GM12874 (cell line): ENCODE measurements at regions not wholly inside any gene's neighbourhood (a gene's known extent, or its start where the extent isn't known, plus 50 kb on each side); places are given as distances from the start of the nearest gene placed in this dataset.

ENCODE experiments used
- TF ChIP-seq, protein P1 (sequence below): IDR thresholded peaks from 2 replicates; pipeline ENCODE4 v1.5.1; 2011; ENCODE audit warnings: low read depth, mild to moderate bottlenecking, control low read depth, low read length, moderate library complexity; ENCODE audit not compliant: insufficient read depth

DNA sequence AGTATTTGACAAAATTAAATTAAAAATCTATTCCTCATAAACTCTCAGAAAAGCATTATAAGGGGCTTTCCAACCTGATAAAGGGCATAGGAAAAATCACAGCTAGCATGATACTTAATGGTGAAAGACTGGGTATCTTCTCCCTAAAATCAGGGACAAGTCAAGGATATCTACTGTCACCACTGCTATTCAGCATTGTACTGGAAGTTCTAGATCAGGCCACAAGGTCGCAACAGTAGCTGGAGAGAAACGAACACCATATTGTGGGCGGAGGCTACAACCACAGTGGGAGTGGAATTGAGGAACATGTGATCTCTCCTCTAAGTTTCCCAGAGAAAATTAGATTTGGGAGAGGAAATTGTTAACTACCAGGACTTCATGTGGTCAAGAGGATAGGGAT, 70.0 kb upstream of the NAMPT start:
- TF ChIP-seq, protein P1, sequence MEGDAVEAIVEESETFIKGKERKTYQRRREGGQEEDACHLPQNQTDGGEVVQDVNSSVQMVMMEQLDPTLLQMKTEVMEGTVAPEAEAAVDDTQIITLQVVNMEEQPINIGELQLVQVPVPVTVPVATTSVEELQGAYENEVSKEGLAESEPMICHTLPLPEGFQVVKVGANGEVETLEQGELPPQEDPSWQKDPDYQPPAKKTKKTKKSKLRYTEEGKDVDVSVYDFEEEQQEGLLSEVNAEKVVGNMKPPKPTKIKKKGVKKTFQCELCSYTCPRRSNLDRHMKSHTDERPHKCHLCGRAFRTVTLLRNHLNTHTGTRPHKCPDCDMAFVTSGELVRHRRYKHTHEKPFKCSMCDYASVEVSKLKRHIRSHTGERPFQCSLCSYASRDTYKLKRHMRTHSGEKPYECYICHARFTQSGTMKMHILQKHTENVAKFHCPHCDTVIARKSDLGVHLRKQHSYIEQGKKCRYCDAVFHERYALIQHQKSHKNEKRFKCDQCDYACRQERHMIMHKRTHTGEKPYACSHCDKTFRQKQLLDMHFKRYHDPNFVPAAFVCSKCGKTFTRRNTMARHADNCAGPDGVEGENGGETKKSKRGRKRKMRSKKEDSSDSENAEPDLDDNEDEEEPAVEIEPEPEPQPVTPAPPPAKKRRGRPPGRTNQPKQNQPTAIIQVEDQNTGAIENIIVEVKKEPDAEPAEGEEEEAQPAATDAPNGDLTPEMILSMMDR = no peak

DNA sequence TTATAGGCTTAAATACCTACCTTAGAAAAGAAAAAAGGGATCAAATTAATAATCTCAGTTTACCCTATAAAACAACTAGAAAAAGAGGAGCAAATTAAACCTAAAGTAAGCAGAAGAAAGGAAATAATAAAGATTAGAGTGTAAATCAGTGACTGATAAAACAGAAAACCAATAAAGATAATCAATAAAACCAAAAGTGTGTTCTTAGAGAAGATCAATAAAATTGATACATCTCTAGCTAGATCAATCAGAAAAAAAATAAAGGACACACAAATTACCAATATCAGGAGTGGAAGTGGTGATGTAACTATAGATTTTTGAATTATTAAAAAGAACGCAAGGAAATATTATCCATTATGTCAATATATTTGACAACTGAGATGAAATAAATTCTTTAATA, 69.2 kb upstream of the NAMPT start:
- TF ChIP-seq, protein P1 = no peak

DNA sequence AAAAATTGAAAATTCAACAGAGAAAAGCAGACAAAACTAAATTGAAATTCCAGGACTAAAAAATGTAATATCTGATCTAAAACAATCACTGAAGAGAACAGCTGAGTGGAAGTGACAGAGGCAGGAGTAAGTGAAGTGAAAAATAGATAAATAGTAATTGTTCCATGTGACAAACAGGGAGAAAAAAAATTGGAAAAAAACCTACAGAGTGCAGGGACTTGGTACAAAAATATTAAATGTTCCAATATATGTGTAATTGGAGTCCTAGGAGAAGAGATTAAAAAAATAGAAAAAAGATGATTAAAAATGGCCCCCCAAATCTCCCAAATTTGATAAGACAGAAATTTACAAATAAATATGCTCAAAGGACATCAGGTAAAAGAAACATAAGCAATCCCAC, 63.4 kb upstream of the NAMPT start:
- TF ChIP-seq, protein P1 = no peak

DNA sequence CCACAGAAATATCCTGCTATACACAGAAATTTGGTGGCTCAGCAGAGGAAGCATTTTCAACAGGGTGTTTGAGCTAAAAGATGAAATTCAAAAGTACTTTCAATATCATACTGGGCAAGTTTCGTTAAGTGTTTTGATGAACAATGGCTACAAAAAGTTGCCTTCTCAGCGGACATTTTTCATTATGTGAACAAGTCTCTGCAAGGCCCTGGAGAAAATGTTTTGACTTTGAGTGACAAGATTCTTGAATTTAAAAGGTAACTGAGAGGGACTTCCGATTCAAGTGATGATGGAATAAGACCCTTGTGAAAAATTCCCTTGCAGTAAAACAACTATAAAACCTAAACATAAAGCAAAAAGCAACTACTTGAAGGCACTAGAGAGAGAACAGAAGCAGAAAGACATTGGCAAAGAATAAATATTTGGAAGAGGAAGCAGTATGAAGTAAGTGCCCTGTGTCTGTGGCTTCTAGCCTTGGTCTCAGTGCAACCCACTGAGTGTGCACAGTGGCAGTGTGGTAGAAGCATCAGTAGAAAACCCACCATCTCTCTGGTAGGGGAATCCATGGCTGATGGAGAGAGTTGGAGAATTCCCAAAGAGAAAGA, 62.5 kb upstream of the NAMPT start:
- TF ChIP-seq, protein P1 = no peak

DNA sequence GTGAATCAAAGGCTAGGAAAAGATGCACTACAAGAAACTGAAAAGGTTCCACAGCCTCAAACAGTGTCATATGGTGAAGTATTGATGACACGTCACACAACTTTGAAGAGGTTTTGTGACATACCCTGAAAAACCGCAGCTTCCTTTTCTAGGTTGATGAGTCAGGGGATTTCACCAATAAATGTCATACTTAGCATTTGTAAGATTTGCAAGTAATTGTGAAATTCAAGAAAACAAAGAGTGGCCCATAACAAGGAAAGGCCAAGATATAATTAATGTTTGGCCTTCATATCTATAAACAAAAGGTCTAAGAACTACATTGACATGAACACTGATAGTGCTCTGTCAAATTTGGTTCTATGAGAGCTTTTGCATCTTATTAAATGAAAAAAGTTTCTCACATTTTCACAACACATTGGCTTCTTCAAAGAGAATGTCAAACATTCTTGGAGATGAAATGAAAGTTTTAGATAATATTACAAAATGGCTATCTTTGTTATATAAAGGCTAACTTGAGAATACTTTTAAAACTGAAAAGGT, 62.0 kb upstream of the NAMPT start:
- TF ChIP-seq, protein P1 = no peak

DNA sequence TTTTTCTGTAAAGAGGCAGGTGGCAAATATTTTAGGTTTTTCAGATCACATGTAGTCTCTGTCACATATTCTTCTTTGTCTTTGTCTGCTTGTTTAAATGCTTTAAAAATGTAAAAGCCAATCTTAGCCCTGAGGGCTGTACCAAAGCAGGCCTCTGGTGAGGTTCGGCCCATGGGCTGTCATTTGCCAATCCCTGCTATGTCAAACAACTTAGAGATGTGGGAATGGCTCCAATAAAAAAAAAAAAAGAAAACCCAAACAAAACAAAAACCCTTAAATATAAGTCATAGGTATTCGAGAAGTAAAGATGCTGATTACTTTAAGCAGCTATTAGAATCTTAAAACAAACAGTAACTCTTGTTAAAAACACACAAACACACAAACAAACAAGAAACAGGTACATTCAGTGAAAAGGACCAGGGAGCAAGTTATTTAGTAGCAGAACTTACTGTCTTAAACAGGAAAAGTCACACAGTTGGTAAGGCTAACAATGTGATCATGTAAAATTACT, 61.4 kb upstream of the NAMPT start:
- TF ChIP-seq, protein P1 = no peak

DNA sequence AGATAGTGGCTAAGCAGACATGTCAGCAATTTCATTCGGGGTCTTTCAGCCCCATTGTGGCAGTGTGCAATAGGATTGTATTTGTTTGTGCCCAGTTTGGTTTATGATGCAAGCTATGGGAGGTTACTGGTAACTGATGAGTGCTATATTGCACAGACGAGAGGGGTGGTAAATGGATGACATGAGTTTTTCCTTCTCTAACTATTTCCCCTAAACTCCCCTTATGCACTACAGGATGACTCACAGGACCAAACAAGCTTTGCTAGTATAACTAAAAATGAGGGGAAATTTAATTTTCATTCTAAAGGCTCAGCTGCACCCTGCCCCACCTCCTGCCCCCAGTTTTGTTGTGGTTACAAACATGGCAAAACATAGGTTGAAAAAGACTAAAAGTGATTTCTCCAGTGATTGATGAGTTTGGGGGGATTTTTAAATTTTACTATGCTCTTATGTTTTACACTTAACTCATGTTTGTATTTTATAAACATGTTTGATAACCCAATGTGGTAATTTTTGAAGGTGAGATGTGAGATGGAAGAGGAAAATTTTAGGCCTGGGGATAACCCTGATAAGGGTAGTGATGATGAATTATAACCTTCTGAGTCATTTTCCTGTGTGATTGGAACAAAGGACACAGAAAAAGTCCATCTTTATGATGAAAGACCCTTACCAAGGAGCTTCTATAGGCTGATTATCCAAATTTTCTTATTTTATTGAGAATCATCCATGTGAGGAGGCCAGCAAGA, 60.8 kb upstream of the NAMPT start:
- TF ChIP-seq, protein P1 = no peak
